Astrocyte (in vitro differentiated cells and primary cell): ENCODE measurements at regions not wholly inside any gene's neighbourhood (a gene's known extent, or its start where the extent isn't known, plus 50 kb on each side); places are given as distances from the start of the nearest gene placed in this dataset.

Source experiments
- CTCF ChIP-seq: IDR thresholded peaks from 2 replicates; pipeline ENCODE4 v1.5.1; 2011; ENCODE audit warnings: low read depth, mild to moderate bottlenecking, inconsistent platforms, low read length, moderate library complexity; ENCODE audit not compliant: insufficient read depth
- EZH2 ChIP-seq: IDR thresholded peaks from 2 replicates; pipeline ENCODE4 v1.6.1; 2012; ENCODE audit warnings: mild to moderate bottlenecking, low read length, inconsistent platforms; ENCODE audit not compliant: insufficient read depth

GRCh38 chr2:78648558-78648957 is 376.9 kb upstream of the REG3G start:
- no peak for TF ChIP-seq CTCF
- no peak for TF ChIP-seq EZH2
